C1 segment of cervical spinal cord (tissue), 14 donors: ENCODE measurements at regions not wholly inside any gene's neighbourhood (a gene's known extent, or its start where the extent isn't known, plus 50 kb on each side); places are given as distances from the start of the nearest gene placed in this dataset.

Experiments used
- DNase-seq, 14 donors: peaks; one replicate each; lab custom pipeline; 2025; lab: John Stamatoyannopoulos, UW

GRCh38 chr3:106170636-106171035, 301.8 kb upstream of the CBLB start:
- no peak for DNase-seq

DNA sequence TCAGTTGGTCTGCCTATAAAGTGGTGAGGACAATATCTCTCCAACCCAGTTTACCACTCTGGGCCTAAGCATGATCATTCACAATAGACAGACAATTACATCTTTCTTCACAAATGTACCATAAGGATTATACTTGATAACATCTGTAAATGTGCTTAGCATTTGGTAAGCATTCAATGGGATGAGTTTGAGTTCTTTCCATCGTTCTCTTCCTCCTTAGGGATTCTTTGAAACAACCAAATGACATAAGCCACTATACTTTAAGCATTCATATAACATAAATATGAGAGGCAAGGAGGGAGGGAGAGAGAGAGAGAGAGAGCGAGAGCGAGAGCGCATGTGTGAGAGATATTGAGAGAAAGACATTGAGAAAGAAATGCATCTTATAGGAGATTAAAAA, 303.3 kb upstream of the CBLB start:
- DNase-seq, result no peak

DNA sequence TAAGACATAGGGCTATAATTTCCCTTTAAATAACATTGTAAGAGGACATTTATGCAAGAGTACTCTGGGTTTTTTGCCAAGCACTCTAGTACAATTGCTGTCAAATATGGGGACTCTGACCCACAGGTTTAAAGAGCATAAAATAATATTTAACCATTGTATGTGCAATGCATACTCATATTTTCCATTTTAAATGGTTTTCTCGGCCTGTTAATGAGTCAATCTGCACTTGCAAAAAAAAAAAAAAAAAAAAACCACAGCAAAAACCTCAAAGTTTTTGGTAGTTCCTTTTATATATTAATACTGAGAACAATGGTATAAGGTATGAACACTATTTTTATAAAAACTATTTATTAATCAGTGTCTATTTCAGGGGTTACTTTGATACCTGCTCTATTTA, 304.0 kb upstream of the CBLB start:
- no peak for DNase-seq

DNA sequence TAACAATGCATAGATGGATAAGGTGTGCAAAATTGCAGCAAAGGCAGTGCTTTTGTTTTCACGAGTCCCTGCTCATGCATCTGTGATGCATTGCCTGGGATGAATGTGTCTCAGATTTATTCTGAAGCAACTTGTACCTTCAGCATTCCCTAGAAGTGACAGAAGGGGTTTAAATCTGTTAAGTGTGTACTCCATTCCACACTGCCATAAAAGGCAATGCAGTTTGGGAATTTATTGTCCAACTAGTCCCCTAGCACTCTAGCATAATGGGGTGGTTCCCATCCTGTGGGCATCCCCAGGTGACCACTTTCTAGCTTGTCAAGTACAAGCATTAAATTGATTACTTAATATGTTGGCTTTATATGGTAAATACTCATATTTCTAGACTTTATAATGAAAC, 306.5 kb upstream of the CBLB start:
- no peak for DNase-seq

DNA sequence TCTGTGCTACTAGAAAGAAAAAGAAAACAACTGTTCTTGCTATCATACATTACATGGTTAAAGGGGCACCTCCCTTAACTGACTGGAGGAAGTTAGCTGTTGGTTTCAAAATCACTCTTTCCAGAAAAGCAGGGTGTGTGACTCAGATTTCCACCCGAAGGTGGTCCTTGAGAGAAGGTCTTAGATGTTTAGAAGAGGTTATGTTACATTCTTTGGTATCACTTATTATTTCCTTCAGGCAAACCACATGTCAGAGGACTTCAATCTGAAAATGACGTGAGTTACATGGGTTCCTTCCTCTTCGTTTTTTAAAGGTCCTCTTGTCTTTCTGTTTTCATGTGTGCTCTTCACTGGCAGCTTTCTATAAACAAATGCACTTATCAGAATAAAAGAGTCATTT, 307.9 kb upstream of the CBLB start:
- no peak for DNase-seq

DNA sequence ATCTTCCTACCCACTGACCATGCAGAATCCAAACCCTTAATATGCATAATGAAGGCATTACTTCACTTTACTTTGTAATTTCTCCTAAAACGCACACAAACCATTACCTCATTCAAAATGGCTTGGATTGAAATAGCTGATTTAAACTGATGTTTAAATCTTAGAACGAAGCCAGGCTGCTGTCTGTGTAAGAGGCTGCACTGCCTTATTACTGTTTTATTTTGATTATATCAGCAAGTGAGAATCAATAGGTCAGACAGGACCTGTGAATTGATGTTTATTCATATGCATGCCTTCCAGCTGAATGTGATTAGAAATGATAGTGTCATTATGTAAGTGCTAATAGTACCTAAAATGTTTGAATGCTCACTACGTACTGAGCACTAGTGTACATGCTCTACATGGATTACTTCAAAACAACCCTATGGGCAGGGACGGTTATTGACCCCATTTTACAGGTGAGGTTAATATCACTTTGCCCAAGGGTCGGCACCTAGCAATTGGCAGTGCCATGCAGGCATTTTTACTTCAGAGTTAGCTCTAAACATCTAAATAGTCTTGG, 314.2 kb upstream of the CBLB start:
- DNase-seq, result no peak

DNA sequence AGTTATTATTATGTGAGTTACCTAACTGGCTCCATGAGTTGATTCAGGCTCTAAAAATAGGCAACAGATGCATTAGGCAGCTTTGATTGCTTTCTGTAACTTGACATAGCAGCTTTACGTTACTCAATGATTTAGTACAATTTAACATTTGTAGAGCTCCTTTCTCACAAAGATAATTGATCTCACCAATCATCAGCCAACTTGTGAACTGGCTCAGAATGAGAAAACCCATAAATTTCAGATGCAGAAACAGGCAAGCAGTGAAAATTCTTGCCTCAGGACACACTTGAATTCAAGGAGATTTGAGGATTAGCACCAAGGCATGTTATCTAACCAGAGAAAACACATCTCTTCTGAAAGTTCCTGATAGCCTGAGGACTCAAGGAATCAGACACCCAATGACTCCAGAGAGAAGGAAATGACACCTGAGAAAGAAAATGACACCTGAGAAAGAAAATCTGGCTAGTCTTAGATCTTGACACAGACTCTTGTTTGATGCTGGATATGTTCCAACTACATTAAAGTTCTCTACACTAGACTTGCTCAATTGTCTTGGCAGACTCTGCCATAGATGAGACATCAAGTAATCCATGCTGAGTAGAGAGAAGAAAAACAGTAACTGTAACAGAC, 315.1 kb upstream of the CBLB start:
- DNase-seq, result no peak

GRCh38 chr3:106184540-106185457, 316.0 kb upstream of the CBLB start:
- no peak for DNase-seq

- DNase-seq, result no peak
Measured at GRCh38 chr3:106185949-106186348, 317.1 kb upstream of the CBLB start.

GRCh38 chr3:106190296-106190695, 321.5 kb upstream of the CBLB start:
- no peak for DNase-seq

DNA sequence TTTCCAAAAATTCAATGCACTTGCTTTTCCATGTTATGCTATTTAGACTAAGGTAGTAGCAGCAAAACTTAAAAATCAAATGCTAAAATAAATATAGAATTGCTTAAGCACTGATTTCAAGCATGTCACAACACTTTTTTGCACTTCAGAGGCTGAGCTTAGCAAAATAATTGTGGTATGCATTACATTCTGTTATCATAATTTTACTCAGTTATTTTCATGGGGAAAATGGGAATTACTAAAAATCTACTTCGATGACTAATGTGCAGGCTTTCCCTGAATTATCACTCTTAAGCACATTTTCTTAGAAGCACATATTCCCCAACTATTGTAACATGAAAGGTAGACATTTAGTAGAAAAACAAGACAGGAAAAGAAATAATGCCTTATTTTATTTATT, 322.4 kb upstream of the CBLB start:
- DNase-seq, result no peak

GRCh38 chr3:106191913-106192312, 323.1 kb upstream of the CBLB start:
- DNase-seq, result no peak

DNA sequence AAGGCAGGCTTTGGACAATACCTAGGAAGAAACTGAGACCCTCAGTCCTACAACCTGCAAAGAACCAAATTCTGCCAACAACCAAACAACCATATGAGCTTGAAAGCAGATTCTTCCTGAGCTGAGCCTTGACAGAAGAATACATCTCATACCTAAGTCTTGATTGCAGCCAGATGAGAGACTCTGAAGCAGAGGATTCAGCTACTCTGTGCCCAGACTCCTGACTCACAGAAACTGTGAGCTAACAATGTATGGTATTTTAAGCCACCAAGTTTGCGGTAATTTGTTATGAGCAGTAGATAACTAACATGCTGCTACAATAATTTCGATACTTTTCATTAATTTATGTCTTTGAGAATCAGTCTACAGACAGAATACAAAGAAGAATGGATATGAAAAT, 325.1 kb upstream of the CBLB start:
- no peak for DNase-seq

DNA sequence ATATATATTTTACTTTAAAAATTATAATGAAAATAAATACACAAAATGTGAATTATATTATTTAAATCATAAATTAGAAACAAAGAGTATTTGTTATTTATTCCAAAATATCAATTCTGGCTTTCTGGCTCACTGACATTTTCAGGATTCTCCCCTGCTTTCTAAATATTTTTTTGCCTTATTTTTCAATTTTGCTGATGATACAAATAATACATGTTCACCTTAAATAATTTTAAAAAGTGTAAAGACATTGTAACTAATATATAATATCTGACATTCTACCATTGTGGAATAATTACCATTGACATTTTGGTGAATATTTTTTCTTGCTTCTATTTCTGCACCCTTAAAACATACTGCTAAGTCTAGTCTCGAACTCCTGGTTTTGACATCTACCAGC, 325.9 kb upstream of the CBLB start:
- no peak for DNase-seq

DNA sequence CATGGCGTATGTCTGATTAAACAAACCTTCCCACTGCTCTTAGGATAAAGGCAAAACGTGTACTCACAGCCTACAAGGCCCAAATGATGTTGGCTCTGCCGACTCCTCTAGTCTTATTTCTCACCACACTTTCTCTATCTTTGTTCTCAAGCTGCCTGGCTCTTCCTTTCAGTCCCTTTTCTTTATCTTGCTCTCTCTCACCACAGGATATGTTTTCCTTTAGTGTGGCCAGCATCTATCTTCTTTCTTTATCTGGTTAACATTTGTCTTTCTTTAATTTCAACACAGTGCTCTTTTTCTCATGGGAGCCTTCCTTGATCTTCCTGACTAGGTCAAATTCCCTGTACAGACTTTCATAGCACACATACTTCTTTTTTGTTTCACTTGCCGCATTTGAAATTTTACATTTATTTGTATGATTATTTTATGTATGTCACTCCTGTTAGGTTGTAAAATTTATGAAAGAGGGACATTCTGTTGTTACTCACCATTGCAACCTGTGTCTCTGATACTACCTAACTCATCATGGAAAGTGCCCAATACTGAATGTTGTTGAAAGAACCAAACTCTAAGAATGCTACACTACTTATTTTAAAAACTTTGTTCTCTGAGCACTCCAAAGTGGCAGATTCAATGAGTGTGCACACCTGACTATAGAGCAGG, 328.9 kb upstream of the CBLB start:
- no peak for DNase-seq

DNA sequence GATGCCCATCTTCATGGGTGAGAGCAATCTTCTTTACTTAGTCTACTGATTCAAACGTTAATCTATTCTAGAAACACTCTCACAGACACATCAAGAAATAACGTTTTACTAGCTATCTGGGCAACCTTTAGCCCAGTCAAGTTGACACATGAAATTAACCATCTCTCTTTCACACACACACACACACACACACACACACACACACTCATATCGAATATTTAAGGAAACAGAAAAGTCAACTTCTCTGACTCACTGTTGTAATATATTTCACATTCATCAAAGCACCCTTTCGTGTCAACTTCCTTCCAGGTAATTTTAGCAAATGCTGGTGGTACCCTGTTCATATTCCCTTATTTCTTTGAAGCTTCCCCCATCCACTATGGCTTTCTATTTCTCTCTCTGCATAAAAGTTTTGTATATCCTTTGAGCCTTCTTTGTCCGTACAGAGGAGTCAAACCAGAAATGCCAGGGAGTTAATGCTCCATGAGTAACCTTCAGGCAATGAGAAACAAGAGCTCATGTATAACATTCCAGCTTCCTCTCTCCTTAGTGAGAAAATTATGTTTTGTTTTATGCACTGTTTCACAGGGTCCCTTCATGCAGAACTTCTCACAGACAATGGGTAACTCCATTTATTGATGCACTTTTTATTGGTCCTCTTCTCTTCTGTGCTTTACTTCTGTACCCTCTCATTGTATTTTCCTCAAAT, 335.5 kb upstream of the CBLB start:
- DNase-seq, result no peak

DNA sequence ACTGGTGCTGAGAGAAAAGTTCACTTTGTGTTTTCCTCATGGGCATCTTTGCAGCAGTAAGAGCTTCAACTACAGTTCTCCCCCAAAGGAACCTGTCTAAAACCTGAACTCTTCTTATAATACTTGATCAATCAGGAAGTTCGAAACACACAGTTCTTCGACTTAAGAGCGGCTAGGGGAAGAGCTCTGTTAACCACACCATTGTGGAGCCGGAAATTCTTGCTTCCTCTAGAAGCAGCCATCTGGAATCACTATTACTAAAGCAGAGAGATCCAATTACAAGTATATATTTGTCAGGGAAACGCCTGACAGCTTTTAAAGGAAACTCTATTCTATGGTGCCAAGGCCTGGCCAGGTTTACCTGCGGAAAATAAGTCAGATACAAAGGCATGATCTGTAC, 337.3 kb upstream of the CBLB start:
- DNase-seq, result peak in 1 of 14 donors; percentile 0

DNA sequence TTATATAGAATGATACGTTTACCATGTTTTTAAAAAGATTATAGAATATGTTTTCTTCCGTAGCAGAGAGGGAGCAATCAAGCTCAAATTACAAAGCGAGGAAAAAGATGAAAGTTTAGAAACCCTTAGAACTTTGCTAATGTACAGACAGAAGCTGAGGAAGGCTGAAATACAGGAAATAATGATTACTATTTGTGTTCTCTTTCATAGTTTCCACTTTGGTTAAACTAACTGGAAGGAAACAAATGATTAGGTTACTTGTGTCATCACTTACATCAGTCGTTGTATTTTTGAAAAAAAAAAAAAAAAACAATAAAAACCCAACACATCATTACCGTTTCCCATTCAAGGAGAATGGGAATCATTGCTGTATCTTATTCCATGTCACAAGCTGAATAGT, 337.8 kb upstream of the CBLB start:
- no peak for DNase-seq

- no peak for DNase-seq
Measured at GRCh38 chr3:106208251-106208650, 339.4 kb upstream of the CBLB start.

DNA sequence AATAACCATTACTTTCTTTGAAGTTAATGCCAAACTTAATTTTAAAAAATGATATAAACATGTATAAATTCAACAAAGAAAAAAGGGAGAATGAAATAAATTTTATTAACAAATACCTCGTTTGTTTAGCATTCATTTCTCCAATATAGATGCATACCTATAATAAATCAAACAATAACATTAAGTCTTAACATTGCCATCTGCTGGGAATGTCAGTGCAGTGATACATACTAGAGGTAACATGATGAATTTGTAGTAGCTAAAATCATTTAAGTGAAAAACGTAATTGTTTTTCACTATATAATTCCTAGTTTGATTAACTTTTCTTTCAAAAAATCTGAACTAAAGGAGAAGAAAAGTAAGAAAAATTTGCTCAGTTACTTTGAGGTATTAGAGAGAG, 340.2 kb upstream of the CBLB start:
- DNase-seq, result peak in 1 of 14 donors; percentile 2

DNA sequence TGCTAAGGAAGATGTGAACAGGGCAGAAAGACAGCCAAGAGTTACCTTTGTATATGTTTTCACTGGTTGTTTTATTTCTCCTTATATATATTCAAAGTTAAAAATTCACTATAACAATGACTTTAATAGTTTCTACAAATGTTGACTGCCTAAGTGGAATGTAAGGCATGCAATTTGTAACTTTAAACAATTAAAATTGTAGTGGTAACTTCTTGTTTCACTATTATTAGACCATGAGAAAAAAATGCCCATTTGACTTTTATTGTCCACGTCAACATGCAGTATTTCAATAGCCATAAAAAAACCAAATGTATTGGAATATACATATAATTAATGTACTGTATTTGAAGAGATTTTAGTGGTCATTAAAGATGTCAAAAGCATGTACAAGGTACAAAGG, 340.7 kb upstream of the CBLB start:
- DNase-seq, result no peak

GRCh38 chr3:106210923-106211322, 342.1 kb upstream of the CBLB start:
- no peak for DNase-seq
